Caco-2 (cell line): ENCODE measurements at regions not wholly inside any gene's neighbourhood (a gene's known extent, or its start where the extent isn't known, plus 50 kb on each side); places are given as distances from the start of the nearest gene placed in this dataset.

Experiments
- BruUV-seq: library from RNA; stranded (reverse); fragments of 400-500 nt; replicated peaks from 2 replicates; lab custom pipeline; 2021; lab: Mats Ljungman, UMichigan
- CTCF ChIA-PET: fragments of 300-600 bp; sonication (Branson Sonifier 250); formaldehyde crosslinking; loops from one replicate; lab custom pipeline; 2022; ENCODE audit warnings: antibody characterized with exemption; lab: Charles Lee
- POLR2A ChIA-PET: fragments of 300-600 bp; sonication (Branson Sonifier 250); formaldehyde crosslinking; loops from one replicate; lab custom pipeline; 2022; ENCODE audit warnings: antibody characterized with exemption; lab: Charles Lee
- DNase-seq, 2 experiments: peaks; one replicate each; pipeline versions ENCODE4 v3.0.0 to v3.0.0-alpha.2; 2020 to 2022
- H3K27me3 ChIP-seq: replicated peaks from 2 replicates; pipeline ENCODE4 v1.6.0; 2011; ENCODE audit warnings: low read length; ENCODE audit not compliant: control insufficient read depth, insufficient read depth
- H3K36me3 ChIP-seq: 2 replicates; pipeline ENCODE4 v1.5.1; 2011; ENCODE audit warnings: low read length; ENCODE audit not compliant: control insufficient read depth, insufficient read depth
- H3K4me1 ChIP-seq: fragments of 250-450 bp; sonication (Bioruptor Pico); 2 replicates; pipeline ENCODE4 v1.5.1; 2020; ENCODE audit warnings: mild to moderate bottlenecking
- H3K4me3 ChIP-seq: 2 replicates; pipeline ENCODE4 v1.5.1; 2011; ENCODE audit warnings: low read depth, mild to moderate bottlenecking, control low read depth, low read length
- H3K9me3 ChIP-seq: fragments of 250-450 bp; sonication (Bioruptor Pico); 2 replicates; pipeline ENCODE4 v1.5.1; 2020; ENCODE audit warnings: mild to moderate bottlenecking, moderate library complexity
- H3K27ac Mint-ChIP-seq: one replicate; pipeline ENCODE4 v1.8.0; 2022; ENCODE audit warnings: mixed read lengths; ENCODE audit not compliant: unreplicated experiment
- H3K27me3 Mint-ChIP-seq: one replicate; pipeline ENCODE4 v1.8.0; 2022; ENCODE audit warnings: mixed read lengths; ENCODE audit not compliant: insufficient read depth, unreplicated experiment
- H3K36me3 Mint-ChIP-seq: one replicate; pipeline ENCODE4 v1.8.0; 2022; ENCODE audit warnings: mild to moderate bottlenecking, mixed read lengths; ENCODE audit not compliant: insufficient read depth, unreplicated experiment
- H3K4me1 Mint-ChIP-seq: one replicate; pipeline ENCODE4 v1.8.0; 2022; ENCODE audit warnings: low read depth, mixed read lengths; ENCODE audit not compliant: unreplicated experiment
- H3K4me3 Mint-ChIP-seq: one replicate; pipeline ENCODE4 v1.8.0; 2022; ENCODE audit warnings: mild to moderate bottlenecking, moderate library complexity, mixed read lengths; ENCODE audit not compliant: unreplicated experiment
- H3K9me3 Mint-ChIP-seq: one replicate; pipeline ENCODE4 v1.8.0; 2022; ENCODE audit warnings: mixed read lengths; ENCODE audit not compliant: unreplicated experiment
- intact Hi-C: fragments of 100-400 bp; cut with micrococcal nuclease; formaldehyde crosslinking; loops from one replicate; pipeline ENCODE4 v1.10.0; 2022; ENCODE audit not compliant: unreplicated experiment
- TF ChIP-seq, protein P1 (sequence below), 2 experiments: fragments of 200-600 bp in 1 of 2; IDR thresholded peaks; 1 replicate in 1 of 2; 2 replicates in 1 of 2; pipeline versions ENCODE4 v1.5.1 to v1.8.0; 2011 to 2022; ENCODE audit warnings: antibody characterized with exemption in 1 of 2, control low read depth in 1 of 2, inconsistent platforms in 1 of 2, low read depth in 1 of 2, low read length in 1 of 2, mild to moderate bottlenecking in 1 of 2, moderate library complexity in 1 of 2; ENCODE audit not compliant: insufficient read depth in 1 of 2, severe bottlenecking in 1 of 2, unreplicated experiment in 1 of 2

DNA sequence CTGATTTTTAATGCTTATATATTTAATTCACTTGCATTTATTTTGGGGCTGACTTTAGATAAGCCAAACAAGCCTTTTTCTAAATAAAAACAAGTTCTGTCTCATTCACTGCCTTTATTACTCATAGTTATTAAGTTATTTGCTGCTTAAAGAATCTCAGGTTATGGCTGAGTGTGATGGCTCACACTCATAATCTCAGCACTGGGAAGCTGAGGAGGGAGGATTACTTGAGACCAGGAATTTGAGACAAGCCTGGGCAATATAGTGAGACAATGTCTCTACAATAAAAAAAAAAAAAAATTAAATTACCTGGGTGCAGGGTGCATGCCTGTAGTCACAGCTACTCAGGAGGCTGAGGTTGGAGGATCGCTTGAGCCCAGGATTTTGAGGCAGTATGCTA is 85.0 kb upstream of the MAN2A1 start:
- ChIA-PET CTCF (no interaction called here), POLR2A (no interaction called here)
- Mint-ChIP-seq H3K9me3 (no peaks in the 10 kb centered on the region), H3K4me3 (no peak overlapping the region), H3K4me1 (no peaks in the 10 kb centered on the region), H3K27me3 (peaks cover 12% of the 10 kb centered on the region), H3K36me3 (no peaks in the 10 kb centered on the region), H3K27ac (no peak overlapping the region)
- Histone ChIP-seq H3K36me3 (no peaks in the 10 kb centered on the region), H3K9me3 (no peaks in the 10 kb centered on the region), H3K4me3 (no peak overlapping the region), H3K27me3 (no peaks in the 10 kb centered on the region), H3K4me1 (no peaks in the 10 kb centered on the region)
- TF ChIP-seq, protein P1, sequence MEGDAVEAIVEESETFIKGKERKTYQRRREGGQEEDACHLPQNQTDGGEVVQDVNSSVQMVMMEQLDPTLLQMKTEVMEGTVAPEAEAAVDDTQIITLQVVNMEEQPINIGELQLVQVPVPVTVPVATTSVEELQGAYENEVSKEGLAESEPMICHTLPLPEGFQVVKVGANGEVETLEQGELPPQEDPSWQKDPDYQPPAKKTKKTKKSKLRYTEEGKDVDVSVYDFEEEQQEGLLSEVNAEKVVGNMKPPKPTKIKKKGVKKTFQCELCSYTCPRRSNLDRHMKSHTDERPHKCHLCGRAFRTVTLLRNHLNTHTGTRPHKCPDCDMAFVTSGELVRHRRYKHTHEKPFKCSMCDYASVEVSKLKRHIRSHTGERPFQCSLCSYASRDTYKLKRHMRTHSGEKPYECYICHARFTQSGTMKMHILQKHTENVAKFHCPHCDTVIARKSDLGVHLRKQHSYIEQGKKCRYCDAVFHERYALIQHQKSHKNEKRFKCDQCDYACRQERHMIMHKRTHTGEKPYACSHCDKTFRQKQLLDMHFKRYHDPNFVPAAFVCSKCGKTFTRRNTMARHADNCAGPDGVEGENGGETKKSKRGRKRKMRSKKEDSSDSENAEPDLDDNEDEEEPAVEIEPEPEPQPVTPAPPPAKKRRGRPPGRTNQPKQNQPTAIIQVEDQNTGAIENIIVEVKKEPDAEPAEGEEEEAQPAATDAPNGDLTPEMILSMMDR (IDR thresholded peaks at IDR 0.05; ENCODE audit: insufficient read depth in 1 of 2, low read depth in 1 of 2, low read length in 1 of 2, severe bottlenecking in 1 of 2, unreplicated experiment in 1 of 2), result no peak
- no peak for DNase-seq
- BruUV-seq, result no TSS peak
- intact Hi-C loops, result no loop called here

DNA sequence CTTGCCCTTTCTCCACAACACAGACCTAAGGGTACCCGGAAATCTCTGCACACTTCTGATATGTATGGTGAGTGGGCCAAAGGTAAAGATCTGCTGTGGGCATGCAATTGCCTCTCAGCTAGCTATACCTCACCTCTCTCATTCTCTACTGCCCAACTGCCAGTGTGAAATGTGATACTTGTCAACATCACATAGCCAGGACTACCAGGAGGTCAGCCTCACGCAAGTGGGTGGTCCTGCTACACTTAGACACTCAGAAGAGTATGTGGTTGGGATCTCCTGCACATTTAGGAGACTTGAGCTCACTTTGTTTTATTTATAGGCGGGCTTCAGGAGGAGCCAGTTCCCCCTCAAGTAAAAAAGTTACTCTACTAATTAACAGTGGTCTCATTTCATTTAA is 88.0 kb upstream of the MAN2A1 start:
- Mint-ChIP-seq H3K27ac (no peak overlapping the region), H3K4me3 (no peak overlapping the region), H3K36me3 (no peaks in the 10 kb centered on the region), H3K27me3 (peaks cover 9% of the 10 kb centered on the region), H3K4me1 (no peaks in the 10 kb centered on the region), H3K9me3 (no peaks in the 10 kb centered on the region)
- H3K9me3 ChIP-seq, result no peaks in the 10 kb centered on the region
- no peaks in the 10 kb centered on the region for H3K36me3 ChIP-seq
- CTCF ChIA-PET, result no interaction called here
- intact Hi-C loops, result no loop called here
- DNase-seq, result no peak
- H3K4me1 ChIP-seq, result no peaks in the 10 kb centered on the region
- TF ChIP-seq, protein P1 (IDR thresholded peaks at IDR 0.05; ENCODE audit: insufficient read depth in 1 of 2, low read depth in 1 of 2, low read length in 1 of 2, severe bottlenecking in 1 of 2, unreplicated experiment in 1 of 2), result no peak
- H3K27me3 ChIP-seq, result no peaks in the 10 kb centered on the region
- no peak overlapping the region for H3K4me3 ChIP-seq
- POLR2A ChIA-PET, result no interaction called here
- no TSS peak for BruUV-seq

DNA sequence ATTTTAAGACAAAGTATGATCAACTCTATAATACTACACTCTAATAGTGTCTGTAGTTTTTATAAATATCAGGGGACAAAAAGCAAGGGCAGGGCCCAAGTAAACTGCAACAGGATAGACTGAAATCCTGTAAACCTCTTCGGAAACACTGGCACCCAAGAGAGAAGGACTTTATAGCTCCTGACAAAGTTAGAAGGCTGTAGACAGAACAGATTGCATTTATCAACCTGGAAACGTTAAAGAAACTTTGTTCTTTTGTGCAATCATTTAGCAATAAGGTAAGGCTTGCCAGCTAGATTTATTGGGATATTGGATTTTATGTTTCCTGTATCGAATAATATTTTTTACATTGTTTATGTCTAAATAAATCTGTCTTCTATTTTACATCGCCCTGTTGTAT is 91.8 kb upstream of the MAN2A1 start:
- TF ChIP-seq, protein P1 (IDR thresholded peaks at IDR 0.05; ENCODE audit: insufficient read depth in 1 of 2, low read depth in 1 of 2, low read length in 1 of 2, severe bottlenecking in 1 of 2, unreplicated experiment in 1 of 2), result no peak
- intact Hi-C loops, result no loop called here
- H3K4me1 ChIP-seq, result no peaks in the 10 kb centered on the region
- H3K27me3 Mint-ChIP-seq, result no peaks in the 10 kb centered on the region
- no peaks in the 10 kb centered on the region for H3K9me3 ChIP-seq
- CTCF ChIA-PET, result no interaction called here
- H3K36me3 ChIP-seq, result no peaks in the 10 kb centered on the region
- H3K9me3 Mint-ChIP-seq, result no peaks in the 10 kb centered on the region
- no peaks in the 10 kb centered on the region for H3K4me1 Mint-ChIP-seq
- H3K27ac Mint-ChIP-seq, result no peak overlapping the region
- DNase-seq, result no peak
- H3K4me3 ChIP-seq, result no peak overlapping the region
- H3K36me3 Mint-ChIP-seq, result no peaks in the 10 kb centered on the region
- H3K27me3 ChIP-seq, result no peaks in the 10 kb centered on the region
- BruUV-seq, result no TSS peak
- no peak overlapping the region for H3K4me3 Mint-ChIP-seq
- POLR2A ChIA-PET, result no interaction called here
